RWPE1 (cell line): ENCODE measurements at regions not wholly inside any gene's neighbourhood (a gene's known extent, or its start where the extent isn't known, plus 50 kb on each side); places are given as distances from the start of the nearest gene placed in this dataset.

Experiments used
- CTCF ChIA-PET: fragments of 350-600 bp; sonication (Branson Sonifier 250); formaldehyde crosslinking; extraction: SDS; loops from one replicate; lab custom pipeline; 2021; lab: Yijun Ruan, JAX
- POLR2A ChIA-PET: fragments of 400-600 bp; formaldehyde crosslinking; extraction: SDS; loops from one replicate; lab custom pipeline; 2020; ENCODE audit warnings: antibody characterized with exemption; ENCODE audit not compliant: low non-redundant PET; lab: Yijun Ruan, JAX
- DNase-seq: peaks from one replicate; pipeline ENCODE4 v3.0.0; 2012; ENCODE audit warnings: low spot score
- H3K27ac ChIP-seq: fragments of 450-650 bp; 2 replicates; pipeline ENCODE4 v1.5.1; 2017
- CTCF ChIP-seq: fragments of 450-650 bp; conservative IDR thresholded peaks from 2 replicates; pipeline ENCODE4 v1.5.1; 2017; ENCODE audit warnings: low read depth, mild to moderate bottlenecking

GRCh38 chr11:32508780-32509179, 73.4 kb upstream of the WT1 start:
- CTCF ChIA-PET, result no interaction called here
- POLR2A ChIA-PET, result no interaction called here
- no peak overlapping the region for H3K27ac ChIP-seq
- no peak for DNase-seq
- no peak for TF ChIP-seq CTCF

- CTCF ChIA-PET, result interaction anchor here (0.7 kb wide), 1 partner anchor 63 kb away, joined by 3 read pairs; no protein-coding TSS in a partner anchor
- DNase-seq, result no peak
- no peak for TF ChIP-seq CTCF
- no peak overlapping the region for H3K27ac ChIP-seq
- POLR2A ChIA-PET, result no interaction called here
Observed at GRCh38 chr11:32500001-32500400, 64.7 kb upstream of the WT1 start.

GRCh38 chr11:32497951-32498350, 62.6 kb upstream of the WT1 start:
- no peak for DNase-seq
- ChIA-PET POLR2A (no interaction called here), CTCF (no interaction called here)
- no peak overlapping the region for H3K27ac ChIP-seq
- no peak for TF ChIP-seq CTCF

- ChIA-PET POLR2A (no interaction called here), CTCF (interaction anchor here (0.7 kb wide), 1 partner anchor 33 kb away, joined by 3 read pairs; no protein-coding TSS in a partner anchor)
- H3K27ac ChIP-seq, result no peak overlapping the region
- no peak for TF ChIP-seq CTCF
- DNase-seq, result no peak
Observed at GRCh38 chr11:32494629-32495028, 59.3 kb upstream of the WT1 start.

- DNase-seq, result no peak
- H3K27ac ChIP-seq, result no peak overlapping the region
- CTCF ChIA-PET, result no interaction called here
- TF ChIP-seq CTCF, result no peak
- POLR2A ChIA-PET, result no interaction called here
Observed at GRCh38 chr11:32489464-32489863, 54.1 kb upstream of the WT1 start.

GRCh38 chr11:32487270-32487669, 51.9 kb upstream of the WT1 start:
- TF ChIP-seq CTCF, result no peak
- CTCF ChIA-PET, result interaction anchor here (0.6 kb wide), 1 partner anchor 9 kb away, joined by 4 read pairs; no protein-coding TSS in a partner anchor
- peak; percentile 16 for DNase-seq
- H3K27ac ChIP-seq, result no peak overlapping the region
- POLR2A ChIA-PET, result no interaction called here

GRCh38 chr11:32485733-32486132, 50.4 kb upstream of the WT1 start:
- H3K27ac ChIP-seq, result no peak overlapping the region
- no peak for TF ChIP-seq CTCF
- DNase-seq, result no peak
- ChIA-PET POLR2A (no interaction called here), CTCF (no interaction called here)
